Subcutaneous abdominal adipose tissue (tissue), 5 donors: ENCODE measurements at regions not wholly inside any gene's neighbourhood (a gene's known extent, or its start where the extent isn't known, plus 50 kb on each side); places are given as distances from the start of the nearest gene placed in this dataset.

Experiments used
- H3K27ac ChIP-seq: one replicate; pipeline ENCODE4 v1.7.0; 2013; ENCODE audit warnings: low read depth, mild to moderate bottlenecking, inconsistent platforms, low read length, moderate library complexity
- H3K27me3 ChIP-seq, 5 donors: one replicate each; pipeline ENCODE4 v1.7.0; 2013; ENCODE audit warnings: low read length in 5 of 5, inconsistent platforms in 1 of 5; ENCODE audit not compliant: control insufficient read depth in 5 of 5, insufficient read depth in 4 of 5
- H3K36me3 ChIP-seq, 5 donors: one replicate each; pipeline ENCODE4 v1.7.0; 2013; ENCODE audit warnings: low read length in 5 of 5; ENCODE audit not compliant: control insufficient read depth in 5 of 5, insufficient read depth in 5 of 5
- H3K4me1 ChIP-seq, 5 donors: one replicate each; pipeline ENCODE4 v1.7.0; 2013; ENCODE audit warnings: low read length in 5 of 5, mild to moderate bottlenecking in 3 of 5, moderate library complexity in 1 of 5; ENCODE audit not compliant: control insufficient read depth in 5 of 5, insufficient read depth in 5 of 5
- H3K4me3 ChIP-seq, 5 donors: one replicate each; pipeline ENCODE4 v1.7.0; 2013; ENCODE audit warnings: low read length in 5 of 5, low read depth in 1 of 5
- H3K9ac ChIP-seq, 5 donors: one replicate each; pipeline ENCODE4 v1.7.0; 2013; ENCODE audit warnings: low read length in 5 of 5, mild to moderate bottlenecking in 4 of 5, moderate library complexity in 3 of 5
- H3K9me3 ChIP-seq, 5 donors: one replicate each; pipeline ENCODE4 v1.7.0; 2013; ENCODE audit warnings: low read length in 5 of 5; ENCODE audit not compliant: control insufficient read depth in 5 of 5
- donor health status: healthy.
- donor health status: healthy.
- donor health status: healthy.
- donor health status: healthy.
- donor health status: healthy.

- no peak overlapping the region for H3K27ac ChIP-seq
- H3K4me3 ChIP-seq, result no peak overlapping the region
- H3K36me3 ChIP-seq, result no peaks in the 10 kb centered on the region
- H3K4me1 ChIP-seq, result peaks cover 2 to 28% (median 16%) of the 10 kb centered on the region in 5 donors
- no peak overlapping the region for H3K9ac ChIP-seq
- H3K27me3 ChIP-seq, result no peaks in the 10 kb centered on the region
- H3K9me3 ChIP-seq, result peaks cover 0 to 5% (median 0%) of the 10 kb centered on the region in 5 donors
These were observed 80.7 kb upstream of the ALDH1L1 start for GRCh38 chr3:126261037-126261436.

DNA sequence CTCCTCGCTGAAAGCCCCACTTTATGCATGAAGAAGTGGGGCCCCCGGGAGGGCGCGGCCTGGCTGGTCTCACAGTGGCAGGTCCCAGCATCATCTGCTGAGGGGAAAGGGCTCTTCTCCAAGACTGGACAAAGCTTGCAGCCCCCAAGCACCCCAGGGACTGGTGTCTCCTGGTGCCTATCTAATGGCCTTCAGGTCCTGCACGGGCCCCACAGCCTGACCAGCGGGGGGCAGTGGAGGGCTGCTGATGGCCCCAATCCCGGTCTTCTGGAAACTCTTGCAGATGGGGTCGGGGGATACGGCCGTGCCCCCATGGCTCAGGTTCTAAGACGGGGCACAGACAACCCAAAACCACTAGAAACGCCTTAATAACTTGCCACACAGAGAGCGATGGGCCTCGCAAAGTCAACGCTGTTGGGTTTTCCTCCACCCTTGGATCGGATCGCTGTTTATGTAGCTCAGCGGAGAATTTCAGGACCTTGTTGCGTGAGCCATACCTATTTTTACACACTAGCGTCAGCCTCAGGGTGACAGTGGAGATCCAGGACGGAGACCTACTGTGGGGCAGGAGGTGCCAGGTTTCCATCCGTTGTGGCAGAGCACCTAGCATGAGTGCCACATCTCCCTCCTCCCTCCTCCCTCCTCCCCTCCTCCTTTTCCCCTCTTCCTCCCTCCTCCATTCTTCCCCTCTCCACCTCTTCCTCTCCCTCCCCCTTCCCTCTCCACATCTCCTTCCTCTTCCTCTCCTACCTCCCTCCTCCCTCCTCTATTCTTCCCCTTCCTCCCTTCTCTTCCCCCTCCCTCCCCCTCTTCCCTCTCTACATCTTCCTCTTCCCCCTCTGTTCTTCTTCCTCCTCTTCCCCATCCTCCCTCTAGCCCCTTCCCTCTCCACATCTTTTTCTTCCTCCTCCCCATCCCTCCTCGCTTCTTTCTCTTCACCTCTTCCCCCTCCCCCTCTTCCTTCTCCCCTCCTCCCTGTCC lies 79.3 kb upstream of the ALDH1L1 start:
- peaks cover 2 to 22% (median 14%) of the 10 kb centered on the region in 5 donors for H3K4me1 ChIP-seq
- peaks cover 0 to 5% (median 0%) of the 10 kb centered on the region in 5 donors for H3K9me3 ChIP-seq
- no peaks in the 10 kb centered on the region for H3K36me3 ChIP-seq
- H3K9ac ChIP-seq, result no peak overlapping the region
- H3K27ac ChIP-seq, result no peak overlapping the region
- no peaks in the 10 kb centered on the region for H3K27me3 ChIP-seq
- no peak overlapping the region for H3K4me3 ChIP-seq

DNA sequence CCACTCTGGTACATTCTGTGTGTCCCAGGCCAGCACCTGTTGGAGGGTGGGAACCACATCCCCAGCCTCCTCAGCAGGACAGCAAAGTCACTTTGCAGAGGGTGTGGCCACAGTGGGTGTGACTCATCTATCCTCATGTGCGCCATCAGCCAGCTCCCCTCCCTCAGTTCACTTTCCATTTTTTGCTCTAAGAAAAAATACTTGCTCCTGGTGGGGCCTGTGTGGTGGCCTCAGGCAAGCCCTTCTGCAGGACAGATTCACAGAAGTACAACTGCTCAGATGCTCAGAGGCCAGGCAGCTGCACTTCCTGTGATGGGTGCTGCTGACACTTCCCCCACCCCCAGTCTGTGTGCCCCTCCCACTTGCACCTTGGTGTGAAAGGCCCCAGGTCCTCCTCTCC lies 78.3 kb upstream of the ALDH1L1 start:
- no peaks in the 10 kb centered on the region for H3K27me3 ChIP-seq
- peaks cover 2 to 20% (median 12%) of the 10 kb centered on the region in 5 donors for H3K4me1 ChIP-seq
- H3K4me3 ChIP-seq, result no peak overlapping the region
- H3K36me3 ChIP-seq, result no peaks in the 10 kb centered on the region
- no peak overlapping the region for H3K9ac ChIP-seq
- peaks cover 0 to 5% (median 0%) of the 10 kb centered on the region in 5 donors for H3K9me3 ChIP-seq
- no peak overlapping the region for H3K27ac ChIP-seq

GRCh38 chr3:126257984-126258383 lies 77.6 kb upstream of the ALDH1L1 start:
- H3K27ac ChIP-seq, result no peak overlapping the region
- no peaks in the 10 kb centered on the region for H3K27me3 ChIP-seq
- no peak overlapping the region for H3K4me3 ChIP-seq
- H3K36me3 ChIP-seq, result no peaks in the 10 kb centered on the region
- peaks cover 2 to 20% (median 12%) of the 10 kb centered on the region in 5 donors for H3K4me1 ChIP-seq
- no peak overlapping the region for H3K9ac ChIP-seq
- peaks cover 0 to 5% (median 0%) of the 10 kb centered on the region in 5 donors for H3K9me3 ChIP-seq

GRCh38 chr3:126257174-126257573 lies 76.8 kb upstream of the ALDH1L1 start:
- Histone ChIP-seq H3K27ac (no peak overlapping the region), H3K4me3 (no peak overlapping the region), H3K4me1 (peaks cover 2 to 20% (median 12%) of the 10 kb centered on the region in 5 donors), H3K36me3 (no peaks in the 10 kb centered on the region), H3K27me3 (no peaks in the 10 kb centered on the region), H3K9ac (no peak overlapping the region), H3K9me3 (peaks cover 0 to 2% (median 0%) of the 10 kb centered on the region in 5 donors)

GRCh38 chr3:126256251-126256650 lies 75.9 kb upstream of the ALDH1L1 start:
- H3K4me3 ChIP-seq, result no peak overlapping the region
- H3K9me3 ChIP-seq, result no peaks in the 10 kb centered on the region

GRCh38 chr3:126253072-126253471 lies 72.7 kb upstream of the ALDH1L1 start:
- H3K9ac ChIP-seq, result no peak overlapping the region

More at GRCh38 chr3:126256251-126256650, 75.9 kb upstream of the ALDH1L1 start:
- Histone ChIP-seq H3K9ac (no peak overlapping the region), H3K4me1 (peaks cover 2 to 13% (median 5%) of the 10 kb centered on the region in 5 donors), H3K36me3 (no peaks in the 10 kb centered on the region), H3K27ac (no peak overlapping the region), H3K27me3 (no peaks in the 10 kb centered on the region)

DNA sequence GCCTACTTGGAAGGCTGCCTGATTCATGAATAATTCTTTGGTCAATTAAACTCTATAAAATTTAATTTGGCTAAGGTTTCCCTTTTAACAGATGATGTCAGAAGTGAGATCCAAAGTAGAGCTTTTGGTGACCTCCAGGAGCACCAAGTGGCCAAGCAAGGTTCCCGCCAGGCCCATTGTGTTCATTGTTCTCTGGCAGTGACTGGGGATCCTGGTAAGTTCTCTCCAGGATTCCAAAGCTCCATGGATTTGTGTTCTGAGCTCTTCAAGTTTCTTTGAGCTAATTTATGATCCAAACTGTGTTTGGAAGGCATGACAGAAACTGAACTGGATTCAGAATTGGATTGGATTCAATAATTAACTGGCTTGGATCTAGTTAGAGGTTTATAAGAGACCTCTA lies 72.0 kb upstream of the ALDH1L1 start:
- Histone ChIP-seq H3K9me3 (no peaks in the 10 kb centered on the region), H3K27me3 (no peaks in the 10 kb centered on the region), H3K4me3 (no peak overlapping the region), H3K27ac (no peak overlapping the region), H3K9ac (no peak overlapping the region), H3K4me1 (no peaks in the 10 kb centered on the region), H3K36me3 (no peaks in the 10 kb centered on the region)

More at GRCh38 chr3:126253072-126253471, 72.7 kb upstream of the ALDH1L1 start:
- Histone ChIP-seq H3K4me1 (no peaks in the 10 kb centered on the region), H3K9me3 (no peaks in the 10 kb centered on the region), H3K27ac (no peak overlapping the region), H3K4me3 (no peak overlapping the region), H3K27me3 (no peaks in the 10 kb centered on the region), H3K36me3 (no peaks in the 10 kb centered on the region)

- peaks cover 0 to 7% (median 0%) of the 10 kb centered on the region in 5 donors for H3K9me3 ChIP-seq
- H3K27ac ChIP-seq, result no peak overlapping the region
- H3K9ac ChIP-seq, result no peak overlapping the region
- H3K27me3 ChIP-seq, result no peaks in the 10 kb centered on the region
- H3K4me3 ChIP-seq, result no peak overlapping the region
- H3K4me1 ChIP-seq, result peaks cover 0 to 8% (median 4%) of the 10 kb centered on the region in 5 donors
- no peaks in the 10 kb centered on the region for H3K36me3 ChIP-seq
These were observed 65.7 kb upstream of the ALDH1L1 start for GRCh38 chr3:126245811-126246727.
